TTC549 (cell line): ENCODE measurements at regions not wholly inside any gene's neighbourhood (a gene's known extent, or its start where the extent isn't known, plus 50 kb on each side); places are given as distances from the start of the nearest gene placed in this dataset.

Experiments used
- FAIRE-seq: peaks from 2 replicates; lab custom pipeline; 2012; peaks lifted over from hg19 to GRCh38; lab: Jason Lieb, UNC

- FAIRE-seq = no peak
Measured at GRCh38 chr15:46110755-46111154, 475.9 kb downstream of the SQOR start.

GRCh38 chr15:46111730-46112129 lies 476.9 kb downstream of the SQOR start:
- FAIRE-seq = no peak

GRCh38 chr15:46117071-46117470 lies 482.2 kb downstream of the SQOR start:
- no peak for FAIRE-seq

GRCh38 chr15:46120713-46121112 lies 485.9 kb downstream of the SQOR start:
- no peak for FAIRE-seq

GRCh38 chr15:46121441-46121840 lies 486.6 kb downstream of the SQOR start:
- no peak for FAIRE-seq

DNA sequence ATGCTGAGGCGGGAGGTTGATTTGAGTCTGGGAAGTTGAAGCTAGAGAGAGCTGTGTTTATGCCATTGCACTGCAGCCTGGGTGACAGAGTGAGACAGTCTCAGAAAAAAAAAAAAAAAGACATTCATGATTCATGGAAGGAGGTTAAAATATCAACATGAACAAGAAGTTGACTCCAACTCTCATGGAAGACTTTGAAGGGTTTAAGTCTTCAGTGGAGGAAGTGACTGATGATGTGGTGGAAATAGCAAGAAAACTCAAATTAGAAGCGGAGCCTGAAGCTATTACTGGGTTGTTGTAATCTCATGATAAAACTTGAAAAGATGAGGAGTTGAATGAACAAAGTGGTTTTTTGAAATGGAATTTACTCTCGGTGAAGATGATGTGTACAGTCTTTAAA lies 491.8 kb downstream of the SQOR start:
- no peak for FAIRE-seq

DNA sequence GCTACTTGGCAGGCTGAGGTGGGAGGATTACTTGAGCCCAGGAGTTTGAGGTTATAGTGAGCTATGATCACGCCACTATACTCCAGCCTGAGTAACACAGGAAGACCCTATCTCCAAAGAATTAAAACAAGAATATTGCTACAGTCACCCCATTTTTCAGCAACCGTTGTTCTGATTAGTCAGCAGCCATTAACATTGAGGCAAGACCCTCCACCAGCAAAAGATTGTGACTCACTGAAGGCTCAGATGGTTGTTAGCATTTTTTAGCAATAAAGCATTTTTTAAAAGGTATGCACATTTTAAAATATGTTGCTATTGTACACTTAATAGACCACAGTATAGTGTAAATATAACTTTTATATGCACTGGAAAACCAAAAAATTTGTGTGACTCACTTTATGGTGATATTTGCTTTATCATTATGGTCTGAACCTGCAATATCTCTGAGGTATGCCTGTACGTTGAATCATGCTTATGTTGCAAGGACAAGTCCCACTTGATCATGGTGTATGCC lies 492.6 kb downstream of the SQOR start:
- FAIRE-seq = no peak

DNA sequence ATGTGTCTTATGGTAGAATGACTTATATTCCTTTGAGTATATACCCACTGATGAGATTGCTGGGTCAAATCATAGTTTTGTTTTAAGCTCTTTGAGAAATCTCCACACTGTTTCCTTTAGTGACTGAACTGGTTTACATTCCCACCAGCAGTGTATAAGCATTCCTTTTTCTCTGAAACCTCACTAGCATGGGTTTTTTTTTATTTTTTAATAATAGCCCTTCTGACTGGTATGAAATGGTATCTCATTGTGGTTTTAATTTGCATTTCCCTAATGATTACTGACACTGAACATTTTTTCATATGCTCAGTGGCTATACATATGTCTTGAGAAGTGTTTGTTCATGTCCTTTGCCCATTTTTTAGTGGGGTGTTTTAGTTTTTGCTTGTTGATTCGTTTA lies 494.3 kb downstream of the SQOR start:
- FAIRE-seq = no peak

GRCh38 chr15:46131876-46132275 lies 497.0 kb downstream of the SQOR start:
- FAIRE-seq = no peak

DNA sequence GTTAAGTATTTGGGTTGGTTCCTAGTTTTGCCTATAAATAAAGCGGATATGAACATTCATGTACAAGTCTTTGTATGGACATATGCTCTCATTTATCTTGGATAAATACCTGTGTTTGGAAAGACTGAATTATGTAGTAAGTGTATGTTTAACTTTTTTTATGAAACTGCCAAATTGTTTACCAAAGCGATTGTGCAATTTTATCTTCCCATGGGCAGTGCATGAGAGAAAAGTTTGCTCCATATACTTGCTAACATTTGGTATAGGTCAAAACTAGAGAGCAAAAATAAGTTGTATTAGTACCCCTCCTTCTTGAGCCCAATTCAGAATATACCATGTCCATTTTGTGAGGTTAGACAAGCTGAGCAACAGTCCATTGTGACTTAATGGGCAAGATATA lies 502.6 kb downstream of the SQOR start:
- no peak for FAIRE-seq

GRCh38 chr15:46146002-46146401 lies 511.2 kb downstream of the SQOR start:
- no peak for FAIRE-seq

GRCh38 chr15:46146915-46147314 lies 512.1 kb downstream of the SQOR start:
- FAIRE-seq = no peak

- FAIRE-seq = no peak
Measured at GRCh38 chr15:46151786-46152185, 517.0 kb downstream of the SQOR start.

DNA sequence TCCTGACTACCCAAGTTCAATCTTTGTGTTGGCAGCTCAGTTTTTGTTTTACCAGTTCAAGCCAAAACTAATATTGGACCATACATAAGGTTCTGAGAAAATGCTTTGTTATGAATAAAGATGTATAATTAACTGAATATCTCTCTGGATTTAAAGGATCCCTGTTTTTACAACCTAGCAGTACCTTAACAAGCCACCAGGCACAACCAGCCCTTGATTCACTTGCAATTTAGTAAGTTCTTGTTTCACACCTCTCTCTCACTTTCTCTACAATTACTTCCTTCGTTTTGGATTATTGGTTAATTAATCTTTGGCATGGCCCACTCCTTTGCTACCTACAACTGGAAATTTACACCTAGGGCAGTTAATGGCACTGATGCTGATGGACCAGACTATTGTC lies 531.9 kb downstream of the SQOR start:
- FAIRE-seq = no peak

GRCh38 chr15:46170326-46170725 lies 535.5 kb downstream of the SQOR start:
- no peak for FAIRE-seq

DNA sequence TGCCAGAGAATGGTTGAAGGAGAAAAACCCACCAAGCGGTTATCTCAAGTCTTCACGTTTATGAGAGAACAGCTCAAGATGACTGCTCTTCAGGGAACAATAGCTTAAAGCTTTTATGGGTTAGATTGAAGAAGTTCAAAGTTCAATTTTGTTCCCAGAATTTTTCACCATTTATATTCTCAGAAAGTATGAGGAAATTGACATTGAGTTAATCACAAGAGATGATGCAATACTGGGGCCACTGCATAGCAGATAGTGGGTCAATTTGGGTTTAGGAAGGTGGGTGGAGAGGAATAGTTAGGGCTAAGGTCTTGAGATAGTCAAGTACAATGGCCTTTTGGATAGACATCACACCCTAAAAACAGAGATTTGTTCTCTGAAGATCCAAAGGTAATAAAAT lies 539.3 kb downstream of the SQOR start:
- FAIRE-seq = no peak

- no peak for FAIRE-seq
Measured at GRCh38 chr15:46177219-46177618, 542.4 kb downstream of the SQOR start.

GRCh38 chr15:46178138-46178537 lies 543.3 kb downstream of the SQOR start:
- no peak for FAIRE-seq

GRCh38 chr15:46207341-46207740 lies 572.5 kb downstream of the SQOR start:
- FAIRE-seq = no peak

- no peak for FAIRE-seq
Measured at GRCh38 chr15:46213551-46213950, 578.7 kb downstream of the SQOR start.

DNA sequence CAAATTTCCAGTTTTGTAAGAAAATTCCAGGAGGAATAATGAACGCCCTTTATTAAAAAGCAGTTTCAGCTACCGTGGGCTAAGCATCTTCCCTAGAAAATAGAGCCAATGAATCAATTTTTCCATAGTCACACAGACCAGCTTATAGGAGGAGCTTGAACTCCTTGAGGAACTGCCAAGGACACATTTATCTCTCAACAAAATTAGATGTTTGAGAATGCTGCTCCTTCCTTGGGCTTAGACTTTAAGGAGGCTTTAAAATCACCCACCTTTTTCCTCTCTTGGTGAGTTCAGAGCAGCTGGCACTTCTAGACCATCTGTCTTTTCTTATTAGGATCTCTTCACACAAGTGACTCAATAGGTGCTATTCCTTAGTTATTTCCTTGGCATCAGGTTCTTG lies 588.0 kb downstream of the SQOR start:
- FAIRE-seq = no peak

DNA sequence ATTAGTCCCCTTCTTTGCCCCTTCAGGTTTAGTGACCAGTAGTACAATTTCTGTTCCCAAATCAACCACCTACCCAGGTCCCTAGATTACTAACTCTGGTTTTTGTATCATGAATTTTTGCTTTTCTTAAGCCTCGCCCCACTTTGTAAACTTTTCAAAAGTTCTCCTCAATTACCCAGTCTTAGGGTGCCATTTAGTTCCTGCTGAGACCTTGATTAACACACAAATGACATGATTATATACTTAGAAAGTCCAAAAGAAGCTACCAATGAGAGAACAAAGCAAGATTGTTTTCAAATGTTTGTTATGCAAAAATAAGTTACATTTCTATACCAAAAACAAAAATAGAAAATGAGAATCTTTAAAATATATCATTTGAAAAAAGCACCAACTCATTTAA lies 594.4 kb downstream of the SQOR start:
- no peak for FAIRE-seq

DNA sequence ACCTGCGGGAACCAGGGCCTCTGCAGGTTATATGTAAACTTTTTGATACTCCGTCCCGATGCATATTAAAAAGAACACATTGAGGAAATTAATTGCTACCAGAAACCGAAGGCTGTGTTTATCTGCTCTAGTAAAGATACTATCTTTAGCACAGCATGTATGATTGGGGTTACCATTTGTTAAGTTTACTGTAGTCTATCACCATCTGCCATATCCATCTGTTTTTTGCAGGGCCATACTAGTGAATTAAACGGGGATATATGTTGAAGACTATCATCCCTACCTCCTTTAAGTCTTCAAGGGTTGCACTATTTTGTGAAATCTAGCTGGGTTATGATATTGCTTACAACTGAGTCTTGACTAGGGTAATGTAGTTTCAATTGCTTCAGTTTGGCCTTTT lies 597.0 kb downstream of the SQOR start:
- no peak for FAIRE-seq

DNA sequence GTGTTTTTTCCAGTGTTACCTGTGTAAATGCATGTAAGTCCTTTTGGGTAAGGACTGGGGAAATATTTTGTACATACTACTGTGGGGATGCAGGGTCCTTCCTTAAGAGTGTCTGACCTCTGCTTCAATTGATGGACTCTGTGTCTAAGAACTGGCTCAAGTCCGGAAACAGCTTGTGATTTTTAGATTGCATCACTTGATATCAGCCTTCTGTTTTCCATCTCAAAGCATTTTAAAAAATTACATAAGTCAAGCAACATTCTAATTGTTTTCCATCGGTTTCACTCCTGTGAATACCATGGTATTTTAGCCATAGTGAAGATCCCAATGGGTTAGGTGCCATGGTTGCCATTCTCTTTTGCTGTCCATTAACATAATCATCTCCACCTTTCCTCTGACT lies 597.6 kb downstream of the SQOR start:
- FAIRE-seq = no peak

DNA sequence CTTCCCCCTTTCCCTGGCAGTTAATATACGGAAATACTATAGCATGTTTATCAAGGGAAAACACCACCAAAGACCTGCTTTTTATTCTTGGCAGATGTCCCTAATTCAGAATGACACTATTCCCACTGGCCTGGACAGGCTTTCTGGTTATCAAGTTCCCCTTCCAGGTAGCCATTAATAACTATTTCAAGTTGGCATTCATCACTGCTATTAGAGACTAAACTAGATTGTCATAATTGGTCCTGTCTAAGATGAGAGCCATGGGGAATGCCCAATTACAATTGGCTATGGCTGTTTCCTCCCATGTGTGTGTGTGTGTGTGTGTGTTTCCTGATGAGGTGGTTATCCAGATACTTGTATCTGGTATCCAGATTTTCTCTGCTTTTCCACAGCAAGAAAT lies 608.1 kb downstream of the SQOR start:
- FAIRE-seq = no peak
